Peyer's patch (tissue), 4 donors: ENCODE measurements at regions not wholly inside any gene's neighbourhood (a gene's known extent, or its start where the extent isn't known, plus 50 kb on each side); places are given as distances from the start of the nearest gene placed in this dataset.

Source experiments
- POLR2A ChIP-seq, 2 donors: fragments of 450-650 bp; IDR thresholded peaks; one replicate each; pipeline ENCODE4 v1.5.1; 2017; ENCODE audit warnings: antibody characterized with exemption in 2 of 2, mild to moderate bottlenecking in 2 of 2, moderate library complexity in 2 of 2
- TF ChIP-seq, protein P1 (sequence below), 6 experiments: fragments of 450-650 bp in 4 of 6; fragments of 200-600 bp in 2 of 6; sonication (generic) in 1 of 6; IDR thresholded peaks; one replicate each; pipeline ENCODE4 v1.5.1; 2017 to 2019; ENCODE audit warnings: antibody characterized with exemption in 6 of 6, mild to moderate bottlenecking in 3 of 6, moderate library complexity in 1 of 6

DNA sequence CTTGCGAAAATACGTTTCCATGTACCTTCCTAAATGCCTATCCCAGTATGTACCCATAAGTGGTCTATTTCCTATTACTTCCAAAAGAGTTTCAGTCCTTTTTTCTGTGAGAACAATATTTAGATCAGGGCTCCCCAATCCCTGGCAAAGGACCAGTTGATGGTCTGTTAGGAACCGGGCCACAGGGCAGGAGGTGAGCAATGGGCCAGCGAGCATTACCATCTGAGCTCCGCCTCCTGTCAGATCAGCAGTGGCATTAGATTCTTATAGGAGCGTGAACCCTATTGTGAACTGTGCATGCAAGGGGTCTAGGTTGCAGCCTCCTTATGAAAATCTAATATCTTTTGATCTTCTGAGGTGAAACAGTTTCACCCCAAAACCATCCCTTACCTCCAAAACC is 859.1 kb downstream of the SLITRK6 start:
- TF ChIP-seq, protein P1, sequence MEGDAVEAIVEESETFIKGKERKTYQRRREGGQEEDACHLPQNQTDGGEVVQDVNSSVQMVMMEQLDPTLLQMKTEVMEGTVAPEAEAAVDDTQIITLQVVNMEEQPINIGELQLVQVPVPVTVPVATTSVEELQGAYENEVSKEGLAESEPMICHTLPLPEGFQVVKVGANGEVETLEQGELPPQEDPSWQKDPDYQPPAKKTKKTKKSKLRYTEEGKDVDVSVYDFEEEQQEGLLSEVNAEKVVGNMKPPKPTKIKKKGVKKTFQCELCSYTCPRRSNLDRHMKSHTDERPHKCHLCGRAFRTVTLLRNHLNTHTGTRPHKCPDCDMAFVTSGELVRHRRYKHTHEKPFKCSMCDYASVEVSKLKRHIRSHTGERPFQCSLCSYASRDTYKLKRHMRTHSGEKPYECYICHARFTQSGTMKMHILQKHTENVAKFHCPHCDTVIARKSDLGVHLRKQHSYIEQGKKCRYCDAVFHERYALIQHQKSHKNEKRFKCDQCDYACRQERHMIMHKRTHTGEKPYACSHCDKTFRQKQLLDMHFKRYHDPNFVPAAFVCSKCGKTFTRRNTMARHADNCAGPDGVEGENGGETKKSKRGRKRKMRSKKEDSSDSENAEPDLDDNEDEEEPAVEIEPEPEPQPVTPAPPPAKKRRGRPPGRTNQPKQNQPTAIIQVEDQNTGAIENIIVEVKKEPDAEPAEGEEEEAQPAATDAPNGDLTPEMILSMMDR (IDR thresholded peaks at IDR 0.05): no peak
- TF ChIP-seq POLR2A (IDR thresholded peaks at IDR 0.05): no peak
